Neutrophil (primary cell): ENCODE measurements at regions not wholly inside any gene's neighbourhood (a gene's known extent, or its start where the extent isn't known, plus 50 kb on each side); places are given as distances from the start of the nearest gene placed in this dataset.

Experiments used
- H3K27ac ChIP-seq: fragments of 200-600 bp; sonication (generic); 2 replicates; pipeline ENCODE4 v1.5.1; 2016; ENCODE audit warnings: mild to moderate bottlenecking, moderate library complexity
- H3K27me3 ChIP-seq: fragments of 200-600 bp; sonication (generic); 2 replicates; pipeline ENCODE4 v1.6.0; 2016; ENCODE audit warnings: mild to moderate bottlenecking
- H3K36me3 ChIP-seq: fragments of 200-600 bp; sonication (generic); 2 replicates; pipeline ENCODE4 v1.5.1; 2017
- H3K4me1 ChIP-seq, 2 experiments: fragments of 200-600 bp in 1 of 2; sonication (generic) in 1 of 2; 1 replicate in 1 of 2; 2 replicates in 1 of 2; pipeline versions ENCODE4 v1.5.1 to v1.6.1; 2013 to 2016; ENCODE audit warnings: low read depth in 1 of 2, low read length in 1 of 2, mild to moderate bottlenecking in 1 of 2, moderate library complexity in 1 of 2; ENCODE audit not compliant: control insufficient read depth in 1 of 2, insufficient read depth in 1 of 2
- H3K4me3 ChIP-seq, 2 experiments: fragments of 200-600 bp in 1 of 2; sonication (generic) in 1 of 2; 1 replicate in 1 of 2; 2 replicates in 1 of 2; pipeline ENCODE4 v1.5.1; 2013 to 2016; ENCODE audit warnings: low read depth in 1 of 2, low read length in 1 of 2, mild to moderate bottlenecking in 1 of 2, moderate library complexity in 1 of 2
- H3K9me3 ChIP-seq: fragments of 200-600 bp; sonication (generic); 2 replicates; pipeline ENCODE4 v1.5.1; 2016
- TF ChIP-seq, protein P1 (sequence below): fragments of 200-600 bp; sonication (generic); IDR thresholded peaks from 2 replicates; pipeline ENCODE4 v1.5.1; 2016; ENCODE audit warnings: antibody characterized with exemption

DNA sequence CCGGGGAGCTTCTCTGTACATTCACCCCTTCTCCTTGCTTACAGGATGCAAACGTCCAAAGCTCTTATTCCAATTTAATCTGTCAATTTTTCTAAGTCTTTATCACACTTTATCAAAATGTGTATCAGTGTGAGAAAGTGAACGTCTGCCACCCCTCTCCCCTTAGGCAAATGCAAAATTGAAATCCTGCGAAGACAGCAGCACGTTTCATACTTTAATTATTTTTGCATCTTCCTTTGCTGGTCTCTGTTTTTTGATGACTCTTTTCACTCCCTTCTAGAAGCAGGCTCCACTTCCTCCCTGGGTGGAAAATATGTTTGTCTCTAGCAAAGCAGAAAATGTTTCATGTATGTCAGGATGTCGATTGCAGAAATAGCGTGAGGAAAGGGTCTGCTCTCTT lies 576.5 kb upstream of the BRINP1 start:
- H3K4me1 ChIP-seq: no peaks in the 10 kb centered on the region
- H3K9me3 ChIP-seq: no peaks in the 10 kb centered on the region
- TF ChIP-seq, protein P1, sequence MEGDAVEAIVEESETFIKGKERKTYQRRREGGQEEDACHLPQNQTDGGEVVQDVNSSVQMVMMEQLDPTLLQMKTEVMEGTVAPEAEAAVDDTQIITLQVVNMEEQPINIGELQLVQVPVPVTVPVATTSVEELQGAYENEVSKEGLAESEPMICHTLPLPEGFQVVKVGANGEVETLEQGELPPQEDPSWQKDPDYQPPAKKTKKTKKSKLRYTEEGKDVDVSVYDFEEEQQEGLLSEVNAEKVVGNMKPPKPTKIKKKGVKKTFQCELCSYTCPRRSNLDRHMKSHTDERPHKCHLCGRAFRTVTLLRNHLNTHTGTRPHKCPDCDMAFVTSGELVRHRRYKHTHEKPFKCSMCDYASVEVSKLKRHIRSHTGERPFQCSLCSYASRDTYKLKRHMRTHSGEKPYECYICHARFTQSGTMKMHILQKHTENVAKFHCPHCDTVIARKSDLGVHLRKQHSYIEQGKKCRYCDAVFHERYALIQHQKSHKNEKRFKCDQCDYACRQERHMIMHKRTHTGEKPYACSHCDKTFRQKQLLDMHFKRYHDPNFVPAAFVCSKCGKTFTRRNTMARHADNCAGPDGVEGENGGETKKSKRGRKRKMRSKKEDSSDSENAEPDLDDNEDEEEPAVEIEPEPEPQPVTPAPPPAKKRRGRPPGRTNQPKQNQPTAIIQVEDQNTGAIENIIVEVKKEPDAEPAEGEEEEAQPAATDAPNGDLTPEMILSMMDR: no peak

DNA sequence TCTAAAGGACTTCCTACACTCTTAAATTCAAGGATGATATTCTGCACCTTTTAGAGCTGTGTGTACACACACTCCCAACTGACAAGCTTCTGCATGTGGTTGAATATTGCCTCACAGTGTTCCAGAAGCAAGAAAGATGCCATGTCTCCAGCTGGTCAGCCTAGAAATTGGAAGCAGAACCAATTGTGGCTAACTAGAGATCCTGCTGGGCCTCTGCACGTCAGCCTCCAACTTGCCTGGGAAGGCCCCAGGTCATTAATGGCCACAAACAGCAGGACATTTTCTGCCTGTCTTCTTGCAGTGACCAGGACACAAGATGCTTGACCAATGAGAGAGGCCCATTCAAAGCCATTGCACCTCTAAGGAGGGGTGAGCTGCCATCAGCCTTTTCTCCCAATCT lies 571.9 kb upstream of the BRINP1 start:
- TF ChIP-seq, protein P1: no peak
- no peaks in the 10 kb centered on the region for H3K9me3 ChIP-seq

More for the DNA sequence above, 576.5 kb upstream of the BRINP1 start:
- H3K4me3 ChIP-seq: no peak overlapping the region
- H3K27me3 ChIP-seq: peaks cover 5% of the 10 kb centered on the region
- H3K27ac ChIP-seq: no peak overlapping the region
- H3K36me3 ChIP-seq: no peaks in the 10 kb centered on the region

DNA sequence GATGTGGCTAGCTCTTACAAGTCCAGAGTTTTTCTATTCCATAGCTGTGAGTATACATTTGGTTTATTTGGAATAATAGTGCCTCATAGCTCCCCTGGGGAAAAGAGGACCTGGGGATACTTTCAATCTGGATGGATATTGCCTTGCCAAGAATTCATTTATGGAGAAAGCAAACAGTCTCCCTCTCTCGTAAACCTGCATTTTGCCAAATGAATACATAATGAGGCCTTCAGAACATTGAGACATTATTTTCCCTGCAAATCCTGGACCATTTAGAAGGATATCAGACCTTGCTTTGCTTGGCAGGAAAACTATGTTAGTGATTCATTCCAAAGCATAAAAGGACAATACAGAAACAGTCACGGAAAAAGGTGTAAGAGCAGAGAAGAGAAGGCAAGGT lies 569.6 kb upstream of the BRINP1 start:
- no peaks in the 10 kb centered on the region for H3K9me3 ChIP-seq
- H3K27me3 ChIP-seq: no peaks in the 10 kb centered on the region
- no peak overlapping the region for H3K4me3 ChIP-seq
- TF ChIP-seq, protein P1: no peak
- no peaks in the 10 kb centered on the region for H3K36me3 ChIP-seq
- H3K4me1 ChIP-seq: no peaks in the 10 kb centered on the region
- no peak overlapping the region for H3K27ac ChIP-seq

More for the DNA sequence above, 571.9 kb upstream of the BRINP1 start:
- no peak overlapping the region for H3K27ac ChIP-seq
- H3K4me3 ChIP-seq: no peak overlapping the region
- no peaks in the 10 kb centered on the region for H3K4me1 ChIP-seq
- no peaks in the 10 kb centered on the region for H3K27me3 ChIP-seq
- no peaks in the 10 kb centered on the region for H3K36me3 ChIP-seq

DNA sequence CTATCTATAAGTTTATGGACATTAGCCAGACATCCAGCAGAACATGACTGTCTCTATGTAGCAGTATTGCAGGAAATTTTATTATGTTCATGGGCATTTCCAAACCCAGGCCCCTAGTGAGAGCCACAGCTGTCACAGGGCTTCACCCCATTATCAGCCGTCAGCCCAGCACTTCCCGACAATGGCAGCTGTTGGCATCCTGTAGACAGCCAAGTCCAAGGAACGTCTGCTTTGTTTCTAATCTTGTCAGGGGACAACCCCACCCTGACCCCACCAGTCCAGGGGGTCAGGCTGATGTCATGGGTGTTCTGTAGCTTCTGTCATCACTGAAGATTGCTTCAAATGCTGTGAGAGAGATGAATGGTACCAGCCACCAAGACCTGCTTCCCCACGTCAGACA lies 565.3 kb upstream of the BRINP1 start:
- TF ChIP-seq, protein P1: no peak
- Histone ChIP-seq H3K27ac (no peak overlapping the region), H3K4me1 (no peaks in the 10 kb centered on the region), H3K27me3 (no peaks in the 10 kb centered on the region), H3K4me3 (no peak overlapping the region), H3K36me3 (no peaks in the 10 kb centered on the region), H3K9me3 (no peaks in the 10 kb centered on the region)

DNA sequence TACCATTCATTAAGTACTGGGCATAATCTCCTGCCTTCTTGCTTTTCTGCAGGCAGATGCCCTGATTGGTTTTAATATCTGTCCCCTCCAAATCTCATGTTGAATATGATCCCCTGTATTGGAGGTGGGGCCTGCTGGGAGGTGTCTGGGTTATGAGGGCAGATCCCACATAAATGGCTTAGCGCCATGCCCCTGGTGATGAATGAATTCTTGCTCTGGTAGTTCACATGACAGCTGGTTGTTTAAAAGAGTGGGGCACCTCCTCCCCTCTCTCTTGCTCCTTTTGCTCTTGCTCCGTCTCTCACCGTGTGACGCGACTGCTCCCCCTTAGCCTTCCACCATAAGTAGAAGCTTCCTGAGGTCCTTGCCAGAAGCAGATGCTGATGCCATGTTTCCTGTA lies 564.0 kb upstream of the BRINP1 start:
- TF ChIP-seq, protein P1: no peak
- H3K27ac ChIP-seq: no peak overlapping the region
- H3K4me3 ChIP-seq: no peak overlapping the region
- H3K36me3 ChIP-seq: no peaks in the 10 kb centered on the region
- H3K4me1 ChIP-seq: no peaks in the 10 kb centered on the region
- no peaks in the 10 kb centered on the region for H3K9me3 ChIP-seq
- no peaks in the 10 kb centered on the region for H3K27me3 ChIP-seq

DNA sequence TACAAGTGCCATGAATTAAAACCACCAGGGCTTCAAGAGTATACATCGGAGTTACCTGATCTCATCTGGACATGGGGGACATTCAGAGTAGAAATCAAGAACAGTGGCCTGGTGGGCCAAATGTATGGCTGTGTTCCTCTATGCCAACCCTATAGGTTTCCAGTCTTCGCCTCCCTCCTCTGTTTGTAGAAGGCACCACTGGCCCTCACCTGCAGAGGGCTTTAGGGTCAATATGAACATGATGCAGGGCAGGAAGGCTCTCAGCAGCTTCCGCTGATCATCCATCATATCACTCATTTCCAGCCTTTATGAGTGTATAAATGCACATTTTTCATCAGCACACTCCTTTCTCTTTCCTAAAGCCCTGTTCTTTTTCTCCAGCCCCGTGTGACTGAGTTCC lies 555.5 kb upstream of the BRINP1 start:
- no peaks in the 10 kb centered on the region for H3K4me1 ChIP-seq
- H3K27ac ChIP-seq: no peak overlapping the region
- no peaks in the 10 kb centered on the region for H3K36me3 ChIP-seq
- no peak overlapping the region for H3K4me3 ChIP-seq
- TF ChIP-seq, protein P1: no peak
- H3K27me3 ChIP-seq: no peaks in the 10 kb centered on the region
- no peaks in the 10 kb centered on the region for H3K9me3 ChIP-seq
